K562 (cell line): ENCODE measurements at regions not wholly inside any gene's neighbourhood (a gene's known extent, or its start where the extent isn't known, plus 50 kb on each side); places are given as distances from the start of the nearest gene placed in this dataset.
A peak's percentile ranks its signal among the peaks of the same experiment; 100 is the strongest.

Experiments used
- ATAC-seq: fragments of 200-7000 bp; cut with Tn5 transposase; 3 replicates; pipeline ENCODE4 v1.9.1; 2020; ENCODE audit warnings: moderate library complexity
- BruUV-seq: library from RNA; stranded (reverse); fragments of 400-500 nt; replicated peaks from 2 replicates; lab custom pipeline; 2021; lab: Mats Ljungman, UMichigan
- CTCF ChIA-PET: fragments of 300-600 bp; formaldehyde crosslinking; extraction: SDS; loops from one replicate; lab custom pipeline; 2021; ENCODE audit warnings: low intra/inter-chr PET ratio; lab: Yijun Ruan, JAX
- POLR2A ChIA-PET: fragments of 300-600, 350-650 bp; sonication (Branson Sonifier 250); formaldehyde crosslinking; extraction: SDS; loops from one replicate; lab custom pipeline; 2021; ENCODE audit warnings: antibody characterized with exemption, inconsistent platforms; lab: Yijun Ruan, JAX
- DNase-seq, 4 experiments: peaks; one replicate each; pipeline versions ENCODE4 v3.0.0 to v3.0.0-alpha.2; 2011 to 2018; ENCODE audit warnings: low spot score in 3 of 4, mixed read lengths in 3 of 4; ENCODE audit errors: extremely low read depth in 1 of 4
- FAIRE-seq: peaks from 2 replicates; lab custom pipeline; 2011; peaks lifted over from hg19 to GRCh38; lab: Jason Lieb, UNC
- H2AFZ ChIP-seq: 2 replicates; pipeline ENCODE4 v1.6.0; 2011; ENCODE audit warnings: low read depth, low read length, control low read depth, inconsistent platforms
- H3K27ac ChIP-seq: fragments of 200-600 bp; 3 replicates; pipeline ENCODE4 v1.8.0; 2011; ENCODE audit warnings: low read depth, mild to moderate bottlenecking, control low read depth, inconsistent platforms, low read length, moderate library complexity, mixed read lengths; ENCODE audit errors: extremely low read depth
- H3K27me3 ChIP-seq, 2 experiments: fragments of 300-600 bp in 1 of 2; 2 replicates in 1 of 2; 3 replicates in 1 of 2; pipeline versions ENCODE4 v1.6.0 to v1.8.0; 2011; ENCODE audit warnings: inconsistent platforms in 2 of 2, low read length in 2 of 2, mild to moderate bottlenecking in 1 of 2, mixed read lengths in 1 of 2, moderate library complexity in 1 of 2; ENCODE audit not compliant: control insufficient read depth in 2 of 2, insufficient read depth in 2 of 2
- H3K36me3 ChIP-seq: fragments of 300-600 bp; 3 replicates; pipeline ENCODE4 v1.8.0; 2011; ENCODE audit warnings: mild to moderate bottlenecking, low read length, inconsistent platforms; ENCODE audit not compliant: control insufficient read depth, insufficient read depth
- H3K4me1 ChIP-seq, 2 experiments: fragments of 200-600 bp in 1 of 2; replicated peaks in 1 of 2; 2 replicates in 1 of 2; 3 replicates in 1 of 2; pipeline versions ENCODE4 v1.5.1 to v1.8.0; 2011; ENCODE audit warnings: inconsistent platforms in 2 of 2, low read length in 2 of 2, mild to moderate bottlenecking in 1 of 2, mixed read lengths in 1 of 2, moderate library complexity in 1 of 2; ENCODE audit not compliant: control insufficient read depth in 2 of 2, insufficient read depth in 2 of 2
- H3K4me2 ChIP-seq: 2 replicates; pipeline ENCODE4 v1.6.1; 2011; ENCODE audit warnings: low read length, control low read depth, inconsistent platforms, mixed read lengths; ENCODE audit not compliant: insufficient read depth
- H3K4me3 ChIP-seq: fragments of 200-600 bp; sonication (generic), shearing (Covaris generic); 2 replicates; pipeline ENCODE4 v1.5.1; 2016; ENCODE audit warnings: control low read depth, inconsistent platforms
- H3K79me2 ChIP-seq: fragments of 200-600 bp; 3 replicates; pipeline ENCODE4 v1.8.0; 2011; ENCODE audit warnings: low read length, inconsistent platforms; ENCODE audit not compliant: control insufficient read depth, insufficient read depth
- H3K9ac ChIP-seq, 2 experiments: 2 replicates each; pipeline versions ENCODE4 v1.6.0 to v1.6.1; 2011; ENCODE audit warnings: low read depth in 2 of 2, low read length in 2 of 2, control low read depth in 1 of 2, inconsistent platforms in 1 of 2, mild to moderate bottlenecking in 1 of 2, mixed read lengths in 1 of 2; ENCODE audit not compliant: insufficient read depth in 1 of 2
- H3K9me1 ChIP-seq: one replicate; pipeline ENCODE4 v1.6.0; 2011; ENCODE audit warnings: inconsistent platforms, mild to moderate bottlenecking, low read length, moderate library complexity; ENCODE audit not compliant: control insufficient read depth, insufficient read depth
- H3K9me3 ChIP-seq: replicated peaks from 2 replicates; pipeline ENCODE4 v1.5.1; 2011; ENCODE audit warnings: low read depth, low read length, inconsistent platforms; ENCODE audit not compliant: control insufficient read depth, insufficient read depth
- H4K20me1 ChIP-seq: replicated peaks from 2 replicates; pipeline ENCODE4 v1.6.1; 2011; ENCODE audit warnings: low read length, inconsistent platforms, mixed read lengths; ENCODE audit not compliant: control insufficient read depth, insufficient read depth
- CAMTA2 ChIP-seq: fragments of 250-450 bp; sonication (Bioruptor Pico); conservative IDR thresholded peaks from 2 replicates; pipeline ENCODE4 v1.5.1; 2022
- CEBPG ChIP-seq, 3 experiments: fragments of 200-800 bp in 1 of 3; sonication (Bioruptor generic) in 1 of 3; sonication (generic) in 1 of 3; formaldehyde crosslinking in 1 of 3; IDR thresholded peaks in 2 of 3; conservative IDR thresholded peaks in 1 of 3; 2 replicates each; pipeline versions ENCODE4 v1.6.1 to v1.8.0; 2016 to 2022; ENCODE audit warnings: missing compliant biosample characterization in 2 of 3, missing genetic modification characterization in 2 of 3, mild to moderate bottlenecking in 1 of 3, missing genetic modification reagents in 1 of 3
- FOXA3 ChIP-seq, 2 experiments: fragments of 450-650 bp in 1 of 2; sonication (generic) in 1 of 2; formaldehyde crosslinking; IDR thresholded peaks in 1 of 2; conservative IDR thresholded peaks in 1 of 2; 2 replicates each; pipeline versions ENCODE4 v1.4.0 to v1.8.0; 2020 to 2022; ENCODE audit warnings: mild to moderate bottlenecking in 2 of 2, missing genetic modification reagents in 1 of 2
- WGBS: fragments of 100-300 bp; shearing (Covaris generic); methylation state at CpG from one replicate; pipeline ENCODE4 v1.1.6; 2016; ENCODE audit warnings: low coverage, mixed read lengths; ENCODE audit not compliant: insufficient coverage; ENCODE audit errors: missing lambda C conversion rate; 5-methylcytosine and 5-hydroxymethylcytosine counted together
- in situ Hi-C: fragments of 300-500 bp; cut with MboI; formaldehyde crosslinking; loops from 4 replicates; pipeline ENCODE4 v1.15.0; 2018; ENCODE audit warnings: inconsistent platforms, mixed read lengths
- intact Hi-C: fragments of 100-400 bp; cut with micrococcal nuclease; formaldehyde crosslinking; loops from 2 replicates; pipeline ENCODE4 v1.14.2; 2022
- TF ChIP-seq, protein P1 (sequence below), 2 experiments: fragments of 450-650 bp in 1 of 2; sonication (generic) in 1 of 2; formaldehyde crosslinking in 1 of 2; IDR thresholded peaks in 1 of 2; conservative IDR thresholded peaks in 1 of 2; 2 replicates each; pipeline versions ENCODE4 v1.6.1 to v1.8.1; 2016 to 2023; ENCODE audit warnings: mild to moderate bottlenecking in 2 of 2, moderate library complexity in 2 of 2, inconsistent platforms in 1 of 2, missing genetic modification reagents in 1 of 2

GRCh38 chr1:65613884-65614283 is 178.8 kb upstream of the PDE4B start:
- no peak overlapping the region for H2AFZ ChIP-seq
- H3K9me1 ChIP-seq, result no peaks in the 10 kb centered on the region
- FAIRE-seq (no peak), ATAC-seq (no peak), DNase-seq (no peak)
- H3K27me3 ChIP-seq, result no peaks in the 10 kb centered on the region
- no peaks in the 10 kb centered on the region for H3K79me2 ChIP-seq
- ChIA-PET CTCF (no interaction called here), POLR2A (no interaction called here)
- peaks cover 71% of the 10 kb centered on the region for H3K36me3 ChIP-seq
- intact Hi-C loops, result no loop called here
- H3K27ac ChIP-seq, result no peak overlapping the region
- no peaks in the 10 kb centered on the region for H3K9me3 ChIP-seq
- no peak overlapping the region for H3K4me2 ChIP-seq
- no peak overlapping the region for H3K9ac ChIP-seq
- no peaks in the 10 kb centered on the region for H3K4me1 ChIP-seq
- WGBS, result 80% methylated on average over 2 of the region's 2 CpGs
- no peaks in the 10 kb centered on the region for H4K20me1 ChIP-seq
- H3K4me3 ChIP-seq, result no peak overlapping the region
- in situ Hi-C loops, result no loop called here
- BruUV-seq, result no TSS peak
- TF ChIP-seq FOXA3 (CRISPR knock-in tag; conservative IDR thresholded peaks at IDR 0.05 in 1 of 2, IDR thresholded peaks at IDR 0.05 in 1 of 2) (peak in 1 of 2 experiments; percentile 38; a peak in 2 of 4 replicates), CEBPG (CRISPR knock-in tag; IDR thresholded peaks at IDR 0.05) (peak; percentile 34; the same call in 1 of the 2 replicates), CEBPG (tag; conservative IDR thresholded peaks at IDR 0.05 in 1 of 2, IDR thresholded peaks at IDR 0.05 in 1 of 2) (peak; percentile 70), CAMTA2 (CRISPR knock-in tag) (no peak)
- TF ChIP-seq, protein P1, sequence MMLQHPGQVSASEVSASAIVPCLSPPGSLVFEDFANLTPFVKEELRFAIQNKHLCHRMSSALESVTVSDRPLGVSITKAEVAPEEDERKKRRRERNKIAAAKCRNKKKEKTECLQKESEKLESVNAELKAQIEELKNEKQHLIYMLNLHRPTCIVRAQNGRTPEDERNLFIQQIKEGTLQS (IDR thresholded peaks at IDR 0.05), result 0 out of 2 replicates have a peak, but pooled peaks have one; percentile 31
- TF ChIP-seq, protein P1 (CRISPR knock-in tag; conservative IDR thresholded peaks at IDR 0.05), result no peak
